GM18520 (cell line): ENCODE measurements at regions not wholly inside any gene's neighbourhood (a gene's known extent, or its start where the extent isn't known, plus 50 kb on each side); places are given as distances from the start of the nearest gene placed in this dataset.
"Not testable (repeated sequence)": the region's sequence is repeated elsewhere in the genome, so short reads cannot be mapped to it uniquely, and the experiment has no call there.

Source experiments
- ATAC-seq: cut with Tn5 transposase; IDR thresholded peaks from one replicate; pipeline ENCODE4 v1.9.1; 2021; ENCODE audit not compliant: unreplicated experiment

GRCh38 chr3:178967177-178967532 is 104.5 kb downstream of the ZMAT3 start:
- ATAC-seq: no peak

DNA sequence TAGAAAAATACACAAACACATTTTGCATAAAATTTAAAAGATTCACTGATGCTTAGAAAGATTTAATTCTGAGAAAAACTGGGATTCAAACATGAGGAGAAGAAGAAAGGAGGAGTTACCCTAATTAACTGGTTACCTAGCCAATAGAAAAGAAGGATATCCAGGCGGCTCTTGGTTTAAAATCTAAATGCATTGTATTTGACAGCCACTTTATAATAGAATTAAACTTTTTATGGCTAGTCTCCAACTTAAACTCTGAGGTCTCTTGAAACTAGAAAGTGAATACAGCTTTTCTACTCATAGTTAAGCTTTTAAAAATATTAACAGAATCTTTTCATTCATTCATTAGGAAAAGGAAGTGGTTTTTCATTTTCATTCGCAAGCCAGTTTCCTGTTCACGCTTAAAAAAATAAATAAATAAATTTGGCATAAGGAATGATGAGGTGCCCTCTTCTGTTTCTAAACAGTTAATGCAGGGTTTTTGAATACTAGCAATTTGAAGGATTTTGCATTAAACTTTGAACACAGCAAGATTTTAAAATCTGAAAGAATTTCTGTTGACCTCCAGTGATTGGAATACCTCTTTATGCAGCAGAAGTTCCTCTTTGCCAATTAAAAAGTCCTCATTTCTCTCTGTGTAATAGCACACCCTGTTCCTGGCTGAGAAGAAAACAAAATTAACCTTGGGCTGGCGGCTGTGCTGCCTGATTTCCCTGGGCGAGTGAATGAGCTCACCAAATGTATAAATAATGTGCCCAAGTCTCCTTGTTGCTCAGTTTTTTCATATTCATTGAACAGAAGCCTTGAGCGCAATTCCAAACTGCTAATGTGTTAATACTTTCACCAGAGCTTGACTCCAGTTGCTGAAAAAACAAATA is 105.1 kb downstream of the ZMAT3 start:
- peak; percentile 26 for ATAC-seq

- ATAC-seq: no peak
These were observed 107.1 kb downstream of the ZMAT3 start for GRCh38 chr3:178964551-178964950.

DNA sequence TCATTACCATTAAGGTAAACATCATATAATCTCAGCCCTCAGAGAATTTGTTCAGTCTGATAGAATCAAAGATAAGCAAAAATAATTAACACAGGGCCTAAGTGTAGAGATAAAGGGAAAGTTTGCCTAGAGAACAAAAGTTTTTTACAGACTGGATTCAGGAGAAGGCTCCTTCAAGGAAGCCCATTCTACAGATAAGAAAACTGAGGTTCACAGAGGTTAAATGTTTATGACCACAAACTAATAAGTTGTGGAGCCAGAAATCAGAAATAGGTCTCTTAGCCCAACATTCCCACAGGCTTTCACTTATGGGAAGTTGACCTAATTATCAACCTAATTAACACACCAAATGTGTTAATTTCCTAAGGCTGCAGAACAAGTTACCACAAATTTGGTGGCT is 110.7 kb downstream of the ZMAT3 start:
- ATAC-seq: no peak

DNA sequence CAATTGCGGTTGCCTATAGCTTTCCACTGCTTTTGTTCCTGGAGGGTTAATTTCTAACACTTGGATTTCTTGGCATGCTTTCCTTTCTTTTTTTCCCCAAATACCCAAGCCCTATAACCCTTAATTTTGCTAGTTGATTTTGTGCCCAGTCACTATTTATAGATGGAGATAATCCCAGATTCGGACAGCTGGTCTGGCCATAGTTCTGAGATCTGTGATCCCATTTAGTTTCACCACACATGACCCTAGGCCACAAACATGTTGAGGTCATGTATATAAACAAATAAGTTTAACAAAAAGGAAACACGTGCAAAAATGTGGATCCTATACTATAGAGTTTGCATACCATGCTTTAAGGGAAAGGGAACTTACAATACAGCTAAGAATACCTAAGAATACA is 111.4 kb downstream of the ZMAT3 start:
- ATAC-seq: no peak

DNA sequence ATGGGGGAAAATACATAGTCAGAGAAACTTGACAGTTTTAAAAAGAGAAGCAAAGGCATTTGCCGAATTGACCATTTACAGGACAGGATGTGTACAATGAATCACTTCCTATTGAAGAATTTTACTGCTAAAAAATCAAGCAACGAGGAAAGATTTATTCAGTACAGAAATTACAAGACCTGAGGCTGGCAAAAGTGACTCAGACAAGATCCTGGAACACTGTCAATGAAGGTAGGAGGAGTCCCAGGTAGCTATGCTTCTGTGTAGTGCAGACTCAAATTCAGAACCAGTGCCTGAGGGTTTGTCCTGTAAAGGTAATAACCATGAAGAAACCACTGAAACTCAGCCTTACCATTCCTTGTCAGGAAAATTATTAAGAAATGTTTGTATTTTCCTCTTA is 120.9 kb downstream of the ZMAT3 start:
- no peak for ATAC-seq

DNA sequence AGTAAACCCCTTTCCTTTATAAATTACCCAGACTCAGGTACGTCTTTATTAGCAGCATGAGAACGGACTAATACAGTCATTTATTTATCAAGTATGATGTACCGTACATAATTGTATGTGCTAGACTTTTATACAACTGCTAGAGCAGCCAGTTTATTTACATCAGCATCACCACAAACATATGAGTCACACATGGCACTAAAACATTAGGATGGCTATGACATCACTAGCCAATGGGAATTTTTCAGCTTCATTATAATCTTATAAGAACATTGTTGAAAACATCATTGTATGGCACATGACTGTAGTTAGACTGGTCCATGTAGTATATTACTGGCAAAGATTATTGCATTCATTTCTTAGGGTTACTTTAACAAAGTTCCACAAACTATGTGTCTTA is 121.7 kb downstream of the ZMAT3 start:
- no peak for ATAC-seq

DNA sequence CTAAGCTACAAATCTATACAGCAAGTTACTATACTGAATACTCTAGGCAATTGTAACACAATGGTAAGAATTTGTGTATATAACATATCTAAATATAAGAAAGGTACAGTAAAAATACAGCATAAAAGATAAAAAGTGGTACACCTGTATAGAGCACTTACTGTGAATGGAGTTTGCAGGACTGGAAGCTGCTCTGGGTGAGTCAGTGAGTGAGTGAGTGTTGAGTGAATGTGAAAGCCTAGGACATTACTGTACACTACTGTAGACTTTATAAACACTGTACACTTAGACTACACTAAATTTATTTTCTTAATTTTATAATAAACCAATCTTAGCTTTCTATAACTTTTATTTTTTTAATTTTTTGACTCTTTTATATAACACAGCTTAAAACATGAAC is 123.1 kb downstream of the ZMAT3 start:
- no peak for ATAC-seq

GRCh38 chr3:178947738-178948137 is 123.9 kb downstream of the ZMAT3 start:
- ATAC-seq: no peak

DNA sequence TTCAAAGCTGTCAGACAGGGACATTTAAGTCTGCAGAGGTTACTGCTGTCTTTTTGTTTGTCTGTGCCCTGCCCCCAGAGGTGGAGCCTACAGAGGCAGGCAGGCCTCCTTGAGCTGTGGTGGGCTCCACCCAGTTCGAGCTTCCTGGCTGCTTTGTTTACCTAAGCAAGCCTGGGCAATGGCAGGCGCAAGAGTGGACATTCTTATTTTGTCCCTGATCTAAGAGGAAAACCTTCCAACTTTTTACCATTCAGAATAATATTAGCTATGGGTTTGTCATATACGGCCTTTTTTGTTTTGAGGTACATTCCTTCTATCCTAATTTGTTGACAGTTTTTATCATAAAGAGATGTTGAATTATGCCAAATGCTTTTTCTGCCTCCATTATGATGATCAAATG is 129.3 kb downstream of the ZMAT3 start:
- ATAC-seq: not testable (repeated sequence)

GRCh38 chr3:178930116-178930515 is 141.5 kb downstream of the ZMAT3 start:
- ATAC-seq: no peak

GRCh38 chr3:178916223-178916622 is 155.4 kb downstream of the ZMAT3 start:
- no peak for ATAC-seq

DNA sequence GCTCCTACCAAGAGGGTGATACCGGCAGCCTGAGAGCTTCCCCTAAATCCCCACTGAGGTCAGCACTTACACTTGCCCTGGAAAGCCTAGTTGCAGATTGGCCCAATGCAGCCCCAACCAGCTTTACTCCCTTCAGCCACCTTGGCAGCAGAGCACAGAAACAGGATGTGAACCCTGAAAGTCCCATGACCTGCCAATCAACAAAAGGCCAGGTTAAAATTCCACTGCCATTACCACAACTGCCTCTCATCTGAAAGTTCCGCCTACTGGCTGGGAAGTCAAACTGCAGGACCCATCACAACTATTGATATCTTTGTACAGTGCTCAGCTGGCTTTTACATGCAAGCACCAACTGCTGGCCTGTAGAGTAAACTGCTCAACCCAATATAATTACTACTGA is 156.2 kb downstream of the ZMAT3 start:
- ATAC-seq: no peak

- no peak for ATAC-seq
These were observed 164.5 kb downstream of the ZMAT3 start for GRCh38 chr3:178907081-178907480.

DNA sequence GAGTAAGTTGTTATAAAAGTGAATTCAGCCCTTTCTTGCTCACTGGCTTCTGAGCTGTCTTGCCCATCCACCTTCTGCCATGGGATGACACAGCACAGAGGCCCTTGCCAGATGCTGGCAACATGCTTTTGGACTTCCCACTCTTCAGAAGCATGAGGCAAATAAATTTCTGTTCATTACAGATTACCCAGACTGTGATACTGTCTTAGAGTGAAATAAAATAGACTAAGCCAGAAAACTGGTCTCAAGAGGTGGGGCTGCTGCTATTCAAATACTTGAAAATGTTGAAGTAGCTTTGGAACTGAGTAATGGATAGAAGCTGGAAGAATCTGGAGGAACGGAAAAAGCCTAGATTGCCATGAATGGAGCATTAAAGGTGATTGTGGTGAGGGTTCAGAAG is 170.4 kb downstream of the ZMAT3 start:
- no peak for ATAC-seq

GRCh38 chr3:178900029-178900646 is 171.5 kb downstream of the ZMAT3 start:
- no peak for ATAC-seq

- ATAC-seq: no peak
These were observed 176.3 kb downstream of the ZMAT3 start for GRCh38 chr3:178895178-178895789.
